H1 (cell line): ENCODE measurements at regions not wholly inside any gene's neighbourhood (a gene's known extent, or its start where the extent isn't known, plus 50 kb on each side); places are given as distances from the start of the nearest gene placed in this dataset.

ENCODE experiments used
- BACH1 ChIP-seq: IDR thresholded peaks from 2 replicates; pipeline ENCODE4 v1.6.1; 2012; ENCODE audit warnings: low read length, improper control_type of control experiment
- PHF8 ChIP-seq: fragments of 200-600 bp; sonication (generic); conservative IDR thresholded peaks from 2 replicates; pipeline ENCODE4 v1.7.1; 2012; ENCODE audit warnings: low read depth, mild to moderate bottlenecking, inconsistent platforms, low read length, moderate library complexity
- SP4 ChIP-seq: IDR thresholded peaks from 2 replicates; pipeline ENCODE4 v1.6.1; 2012; ENCODE audit warnings: low read length, inconsistent platforms
- SRF ChIP-seq: IDR thresholded peaks from 2 replicates; pipeline ENCODE4 v1.6.1; 2011; ENCODE audit warnings: mild to moderate bottlenecking, low read depth, low read length, moderate library complexity
- TEAD4 ChIP-seq: IDR thresholded peaks from 2 replicates; pipeline ENCODE4 v1.6.1; 2012; ENCODE audit warnings: low read depth, low read length, inconsistent platforms, mixed read lengths
- ZNF274 ChIP-seq: IDR thresholded peaks from 2 replicates; pipeline ENCODE4 v1.7.0; 2012; ENCODE audit warnings: low read length, borderline replicate concordance; ENCODE audit errors: extremely low read depth
- TF ChIP-seq, protein P1 (sequence below): IDR thresholded peaks from 2 replicates; pipeline ENCODE4 v1.6.1; 2012; ENCODE audit warnings: low read length, inconsistent platforms
- TF ChIP-seq, protein P2 (sequence below): fragments of 300-600 bp; sonication (generic); IDR thresholded peaks from 2 replicates; pipeline ENCODE4 v1.7.1; 2012; ENCODE audit warnings: low read length, moderate library complexity, mild to moderate bottlenecking, inconsistent platforms; ENCODE audit not compliant: insufficient replicate concordance

DNA sequence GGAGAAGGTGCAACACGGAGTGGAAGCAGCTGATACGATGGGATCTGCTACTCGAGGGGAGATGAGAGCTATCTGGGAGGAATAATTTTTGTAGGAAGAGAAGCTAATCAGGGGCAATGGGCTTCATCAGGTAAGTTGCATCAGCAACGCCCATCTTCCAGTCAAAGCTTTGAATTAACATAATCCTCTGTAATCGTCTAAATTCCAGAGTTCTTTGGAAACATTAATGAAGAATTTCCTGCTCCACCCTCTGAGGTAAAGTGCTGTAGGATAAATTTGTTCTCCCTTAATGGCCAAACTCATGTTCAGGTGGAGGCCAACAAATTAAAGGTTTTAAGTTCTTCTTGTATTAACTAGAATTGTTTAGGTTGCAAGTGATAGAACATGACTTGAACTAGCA, 94.0 kb upstream of the KAZN start (continued):
- no peak for TF ChIP-seq SP4
- TF ChIP-seq TEAD4: no peak
- TF ChIP-seq PHF8: no peak
- TF ChIP-seq SRF: no peak
- TF ChIP-seq, protein P1, sequence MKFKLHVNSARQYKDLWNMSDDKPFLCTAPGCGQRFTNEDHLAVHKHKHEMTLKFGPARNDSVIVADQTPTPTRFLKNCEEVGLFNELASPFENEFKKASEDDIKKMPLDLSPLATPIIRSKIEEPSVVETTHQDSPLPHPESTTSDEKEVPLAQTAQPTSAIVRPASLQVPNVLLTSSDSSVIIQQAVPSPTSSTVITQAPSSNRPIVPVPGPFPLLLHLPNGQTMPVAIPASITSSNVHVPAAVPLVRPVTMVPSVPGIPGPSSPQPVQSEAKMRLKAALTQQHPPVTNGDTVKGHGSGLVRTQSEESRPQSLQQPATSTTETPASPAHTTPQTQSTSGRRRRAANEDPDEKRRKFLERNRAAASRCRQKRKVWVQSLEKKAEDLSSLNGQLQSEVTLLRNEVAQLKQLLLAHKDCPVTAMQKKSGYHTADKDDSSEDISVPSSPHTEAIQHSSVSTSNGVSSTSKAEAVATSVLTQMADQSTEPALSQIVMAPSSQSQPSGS: no peak
- TF ChIP-seq, protein P2, sequence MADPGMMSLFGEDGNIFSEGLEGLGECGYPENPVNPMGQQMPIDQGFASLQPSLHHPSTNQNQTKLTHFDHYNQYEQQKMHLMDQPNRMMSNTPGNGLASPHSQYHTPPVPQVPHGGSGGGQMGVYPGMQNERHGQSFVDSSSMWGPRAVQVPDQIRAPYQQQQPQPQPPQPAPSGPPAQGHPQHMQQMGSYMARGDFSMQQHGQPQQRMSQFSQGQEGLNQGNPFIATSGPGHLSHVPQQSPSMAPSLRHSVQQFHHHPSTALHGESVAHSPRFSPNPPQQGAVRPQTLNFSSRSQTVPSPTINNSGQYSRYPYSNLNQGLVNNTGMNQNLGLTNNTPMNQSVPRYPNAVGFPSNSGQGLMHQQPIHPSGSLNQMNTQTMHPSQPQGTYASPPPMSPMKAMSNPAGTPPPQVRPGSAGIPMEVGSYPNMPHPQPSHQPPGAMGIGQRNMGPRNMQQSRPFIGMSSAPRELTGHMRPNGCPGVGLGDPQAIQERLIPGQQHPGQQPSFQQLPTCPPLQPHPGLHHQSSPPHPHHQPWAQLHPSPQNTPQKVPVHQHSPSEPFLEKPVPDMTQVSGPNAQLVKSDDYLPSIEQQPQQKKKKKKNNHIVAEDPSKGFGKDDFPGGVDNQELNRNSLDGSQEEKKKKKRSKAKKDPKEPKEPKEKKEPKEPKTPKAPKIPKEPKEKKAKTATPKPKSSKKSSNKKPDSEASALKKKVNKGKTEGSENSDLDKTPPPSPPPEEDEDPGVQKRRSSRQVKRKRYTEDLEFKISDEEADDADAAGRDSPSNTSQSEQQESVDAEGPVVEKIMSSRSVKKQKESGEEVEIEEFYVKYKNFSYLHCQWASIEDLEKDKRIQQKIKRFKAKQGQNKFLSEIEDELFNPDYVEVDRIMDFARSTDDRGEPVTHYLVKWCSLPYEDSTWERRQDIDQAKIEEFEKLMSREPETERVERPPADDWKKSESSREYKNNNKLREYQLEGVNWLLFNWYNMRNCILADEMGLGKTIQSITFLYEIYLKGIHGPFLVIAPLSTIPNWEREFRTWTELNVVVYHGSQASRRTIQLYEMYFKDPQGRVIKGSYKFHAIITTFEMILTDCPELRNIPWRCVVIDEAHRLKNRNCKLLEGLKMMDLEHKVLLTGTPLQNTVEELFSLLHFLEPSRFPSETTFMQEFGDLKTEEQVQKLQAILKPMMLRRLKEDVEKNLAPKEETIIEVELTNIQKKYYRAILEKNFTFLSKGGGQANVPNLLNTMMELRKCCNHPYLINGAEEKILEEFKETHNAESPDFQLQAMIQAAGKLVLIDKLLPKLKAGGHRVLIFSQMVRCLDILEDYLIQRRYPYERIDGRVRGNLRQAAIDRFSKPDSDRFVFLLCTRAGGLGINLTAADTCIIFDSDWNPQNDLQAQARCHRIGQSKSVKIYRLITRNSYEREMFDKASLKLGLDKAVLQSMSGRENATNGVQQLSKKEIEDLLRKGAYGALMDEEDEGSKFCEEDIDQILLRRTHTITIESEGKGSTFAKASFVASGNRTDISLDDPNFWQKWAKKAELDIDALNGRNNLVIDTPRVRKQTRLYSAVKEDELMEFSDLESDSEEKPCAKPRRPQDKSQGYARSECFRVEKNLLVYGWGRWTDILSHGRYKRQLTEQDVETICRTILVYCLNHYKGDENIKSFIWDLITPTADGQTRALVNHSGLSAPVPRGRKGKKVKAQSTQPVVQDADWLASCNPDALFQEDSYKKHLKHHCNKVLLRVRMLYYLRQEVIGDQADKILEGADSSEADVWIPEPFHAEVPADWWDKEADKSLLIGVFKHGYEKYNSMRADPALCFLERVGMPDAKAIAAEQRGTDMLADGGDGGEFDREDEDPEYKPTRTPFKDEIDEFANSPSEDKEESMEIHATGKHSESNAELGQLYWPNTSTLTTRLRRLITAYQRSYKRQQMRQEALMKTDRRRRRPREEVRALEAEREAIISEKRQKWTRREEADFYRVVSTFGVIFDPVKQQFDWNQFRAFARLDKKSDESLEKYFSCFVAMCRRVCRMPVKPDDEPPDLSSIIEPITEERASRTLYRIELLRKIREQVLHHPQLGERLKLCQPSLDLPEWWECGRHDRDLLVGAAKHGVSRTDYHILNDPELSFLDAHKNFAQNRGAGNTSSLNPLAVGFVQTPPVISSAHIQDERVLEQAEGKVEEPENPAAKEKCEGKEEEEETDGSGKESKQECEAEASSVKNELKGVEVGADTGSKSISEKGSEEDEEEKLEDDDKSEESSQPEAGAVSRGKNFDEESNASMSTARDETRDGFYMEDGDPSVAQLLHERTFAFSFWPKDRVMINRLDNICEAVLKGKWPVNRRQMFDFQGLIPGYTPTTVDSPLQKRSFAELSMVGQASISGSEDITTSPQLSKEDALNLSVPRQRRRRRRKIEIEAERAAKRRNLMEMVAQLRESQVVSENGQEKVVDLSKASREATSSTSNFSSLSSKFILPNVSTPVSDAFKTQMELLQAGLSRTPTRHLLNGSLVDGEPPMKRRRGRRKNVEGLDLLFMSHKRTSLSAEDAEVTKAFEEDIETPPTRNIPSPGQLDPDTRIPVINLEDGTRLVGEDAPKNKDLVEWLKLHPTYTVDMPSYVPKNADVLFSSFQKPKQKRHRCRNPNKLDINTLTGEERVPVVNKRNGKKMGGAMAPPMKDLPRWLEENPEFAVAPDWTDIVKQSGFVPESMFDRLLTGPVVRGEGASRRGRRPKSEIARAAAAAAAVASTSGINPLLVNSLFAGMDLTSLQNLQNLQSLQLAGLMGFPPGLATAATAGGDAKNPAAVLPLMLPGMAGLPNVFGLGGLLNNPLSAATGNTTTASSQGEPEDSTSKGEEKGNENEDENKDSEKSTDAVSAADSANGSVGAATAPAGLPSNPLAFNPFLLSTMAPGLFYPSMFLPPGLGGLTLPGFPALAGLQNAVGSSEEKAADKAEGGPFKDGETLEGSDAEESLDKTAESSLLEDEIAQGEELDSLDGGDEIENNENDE: no peak
- TF ChIP-seq ZNF274: no peak
- no peak for TF ChIP-seq BACH1
